ENCODE measurements at regions not wholly inside any gene's neighbourhood (a gene's known extent, or its start where the extent isn't known, plus 50 kb on each side); places are given as distances from the start of the nearest gene placed in this dataset.

GRCh38 chr2:177320596-177320995 is 56.1 kb upstream of the NFE2L2 start:
- no peak overlapping the region for H3K27ac ChIP-seq (ENCODE audit: insufficient read depth, low read depth, low read length)
- no peaks in the 10 kb centered on the region for H3K9me3 ChIP-seq (replicated peaks; ENCODE audit: control insufficient read depth, insufficient read depth, low read length)
- H3K4me3 ChIP-seq (replicated peaks in 1 of 3; ENCODE audit: insufficient read depth in 1 of 3, low read depth in 1 of 3, low read length in 3 of 3), result no peak overlapping the region
- H3K4me1 ChIP-seq (ENCODE audit: control insufficient read depth, extremely low read depth, insufficient read depth, low read length), result no peaks in the 10 kb centered on the region
- H2AFZ ChIP-seq (ENCODE audit: low read depth, low read length), result no peak overlapping the region
- ChIA-PET POLR2A (no interaction called here), CTCF (no interaction called here)
- no TSS peak for BruUV-seq (replicated peaks)
- H3K9me1 ChIP-seq (replicated peaks; ENCODE audit: control insufficient read depth, extremely low read depth, insufficient read depth, low read length), result no peaks in the 10 kb centered on the region
- H3K27me3 ChIP-seq (ENCODE audit: control insufficient read depth in 2 of 2, insufficient read depth in 2 of 2, low read length in 2 of 2), result no peaks in the 10 kb centered on the region
- H3K36me3 ChIP-seq (ENCODE audit: control insufficient read depth in 2 of 2, extremely low read depth in 1 of 2, insufficient read depth in 2 of 2, low read length in 2 of 2), result no peaks in the 10 kb centered on the region
- no peak overlapping the region for H3K4me2 ChIP-seq (ENCODE audit: insufficient read depth, low read length)
- dilution Hi-C loops (cut with MboI; ENCODE audit: extremely low pct_ligation_motif_present, low sequenced_read_pairs) (no loop called here), intact Hi-C loops (cut with micrococcal nuclease) (no loop called here)
- no peak overlapping the region for H3K9ac ChIP-seq (replicated peaks; ENCODE audit: extremely low read depth, insufficient read depth, low read length)
- DNase-seq (ENCODE audit: low read depth, low spot score) (no peak), FAIRE-seq (no peak)
- TF ChIP-seq FOS (IDR thresholded peaks at IDR 0.05; ENCODE audit: borderline replicate concordance, insufficient read depth, low read length) (no peak), POLR2A (IDR thresholded peaks at IDR 0.05; ENCODE audit: low read depth, low read length) (no peak), CTCF (IDR thresholded peaks at IDR 0.05; ENCODE audit: extremely low read depth in 1 of 2, insufficient read depth in 1 of 2, low read depth in 1 of 2, low read length in 2 of 2) (no peak), MYC (IDR thresholded peaks at IDR 0.05; ENCODE audit: low read depth, low read length) (no peak), POLR2AphosphoS5 (IDR thresholded peaks at IDR 0.05; ENCODE audit: insufficient read depth, low read depth, low read length) (no peak)
- no peaks in the 10 kb centered on the region for H3K79me2 ChIP-seq (ENCODE audit: control insufficient read depth, insufficient read depth, low read length)
- H4K20me1 ChIP-seq (replicated peaks; ENCODE audit: control insufficient read depth, extremely low read depth, insufficient read depth, low read length), result no peaks in the 10 kb centered on the region

DNA sequence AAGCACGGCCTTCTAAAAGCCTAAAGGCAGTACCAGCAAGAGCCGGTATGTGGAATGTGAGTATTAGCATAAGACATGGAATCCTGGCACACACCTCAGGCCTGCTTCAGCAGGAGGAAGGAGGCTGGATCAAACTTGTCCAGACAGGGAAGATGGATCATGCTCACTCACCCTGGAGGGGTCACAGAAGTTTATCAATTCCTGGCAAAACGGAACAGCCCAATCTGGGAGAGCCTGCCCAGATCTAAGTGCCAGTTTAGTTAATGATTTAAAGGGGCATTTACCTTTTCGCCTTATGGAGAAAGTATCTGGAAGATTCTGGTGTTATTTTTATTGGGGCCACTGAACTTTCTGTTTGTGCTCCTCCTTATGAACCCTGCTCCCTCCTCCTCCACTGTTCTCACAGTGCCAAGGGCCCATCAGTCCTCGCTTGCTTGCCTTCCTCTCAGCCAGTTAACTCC is 58.3 kb upstream of the NFE2L2 start:
- no TSS peak for BruUV-seq (replicated peaks)
- dilution Hi-C loops (cut with MboI; ENCODE audit: extremely low pct_ligation_motif_present, low sequenced_read_pairs), result no loop called here
- Histone ChIP-seq H3K9me1 (replicated peaks; ENCODE audit: control insufficient read depth, extremely low read depth, insufficient read depth, low read length) (no peaks in the 10 kb centered on the region), H3K79me2 (ENCODE audit: control insufficient read depth, insufficient read depth, low read length) (no peaks in the 10 kb centered on the region), H3K36me3 (ENCODE audit: control insufficient read depth in 2 of 2, extremely low read depth in 1 of 2, insufficient read depth in 2 of 2, low read length in 2 of 2) (no peaks in the 10 kb centered on the region), H4K20me1 (replicated peaks; ENCODE audit: control insufficient read depth, extremely low read depth, insufficient read depth, low read length) (no peaks in the 10 kb centered on the region), H3K4me2 (ENCODE audit: insufficient read depth, low read length) (no peak overlapping the region), H3K4me3 (replicated peaks in 1 of 3; ENCODE audit: insufficient read depth in 1 of 3, low read depth in 1 of 3, low read length in 3 of 3) (no peak overlapping the region), H3K27me3 (ENCODE audit: control insufficient read depth in 2 of 2, insufficient read depth in 2 of 2, low read length in 2 of 2) (no peaks in the 10 kb centered on the region), H3K9ac (replicated peaks; ENCODE audit: extremely low read depth, insufficient read depth, low read length) (no peak overlapping the region), H2AFZ (ENCODE audit: low read depth, low read length) (no peak overlapping the region), H3K4me1 (ENCODE audit: control insufficient read depth, extremely low read depth, insufficient read depth, low read length) (peaks cover 3% of the 10 kb centered on the region), H3K27ac (ENCODE audit: insufficient read depth, low read depth, low read length) (no peak overlapping the region), H3K9me3 (replicated peaks; ENCODE audit: control insufficient read depth, insufficient read depth, low read length) (no peaks in the 10 kb centered on the region)
- POLR2A ChIA-PET, result no interaction called here
- DNase-seq (ENCODE audit: low read depth, low spot score), result no peak
- TF ChIP-seq MYC (IDR thresholded peaks at IDR 0.05; ENCODE audit: low read depth, low read length), result no peak
- no peak for TF ChIP-seq JUN (IDR thresholded peaks at IDR 0.05; ENCODE audit: borderline replicate concordance, insufficient read depth, insufficient read length, low read depth)
- TF ChIP-seq CTCF (IDR thresholded peaks at IDR 0.05; ENCODE audit: extremely low read depth in 1 of 2, insufficient read depth in 1 of 2, low read depth in 1 of 2, low read length in 2 of 2), result no peak
- no peak for TF ChIP-seq POLR2A (IDR thresholded peaks at IDR 0.05; ENCODE audit: low read depth, low read length)
- TF ChIP-seq, protein P1, sequence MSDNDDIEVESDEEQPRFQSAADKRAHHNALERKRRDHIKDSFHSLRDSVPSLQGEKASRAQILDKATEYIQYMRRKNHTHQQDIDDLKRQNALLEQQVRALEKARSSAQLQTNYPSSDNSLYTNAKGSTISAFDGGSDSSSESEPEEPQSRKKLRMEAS (IDR thresholded peaks at IDR 0.05; ENCODE audit: insufficient read depth, insufficient read length), result no peak
- FAIRE-seq, result peak; percentile 28
- intact Hi-C loops (cut with micrococcal nuclease), result no loop called here
- CTCF ChIA-PET, result interaction anchor here (1.2 kb wide), 1 partner anchor 23 kb away, joined by 3 read pairs; no protein-coding TSS in a partner anchor

Data from endothelial cell of umbilical vein (primary cell).